Endodermal cell (in vitro differentiated cells): ENCODE measurements at regions not wholly inside any gene's neighbourhood (a gene's known extent, or its start where the extent isn't known, plus 50 kb on each side); places are given as distances from the start of the nearest gene placed in this dataset.

ENCODE experiments used
- DNase-seq: peaks from one replicate; pipeline ENCODE4 v3.0.0-alpha.2; 2017
- H3K27ac ChIP-seq: 2 replicates; pipeline ENCODE4 v1.5.1; 2013; ENCODE audit warnings: mild to moderate bottlenecking, low read depth, low read length, moderate library complexity
- H3K27me3 ChIP-seq: 2 replicates; pipeline ENCODE4 v1.6.1; 2013; ENCODE audit warnings: mild to moderate bottlenecking, low read length, moderate library complexity; ENCODE audit not compliant: insufficient read depth, control insufficient read depth, poor library complexity, severe bottlenecking
- H3K36me3 ChIP-seq: 2 replicates; pipeline ENCODE4 v1.7.0; 2013; ENCODE audit warnings: mild to moderate bottlenecking, low read length, moderate library complexity; ENCODE audit not compliant: control insufficient read depth, insufficient read depth
- H3K4me1 ChIP-seq: one replicate; pipeline ENCODE4 v1.7.0; 2013; ENCODE audit warnings: low read length; ENCODE audit not compliant: control insufficient read depth, insufficient read depth
- H3K4me3 ChIP-seq: 2 replicates; pipeline ENCODE4 v1.5.1; 2013; ENCODE audit warnings: mild to moderate bottlenecking, low read length, moderate library complexity
- H3K9ac ChIP-seq: 2 replicates; pipeline ENCODE4 v1.6.1; 2013; ENCODE audit warnings: mild to moderate bottlenecking, low read length, moderate library complexity; ENCODE audit not compliant: poor library complexity, severe bottlenecking; ENCODE audit errors: extremely low read depth
- H3K9me3 ChIP-seq: 2 replicates; pipeline ENCODE4 v1.6.1; 2013; ENCODE audit warnings: mild to moderate bottlenecking, low read length, moderate library complexity; ENCODE audit not compliant: control insufficient read depth
- H3K27ac Mint-ChIP-seq: 2 replicates; pipeline ENCODE4 v1.8.0; 2020; ENCODE audit warnings: mixed read lengths
- H3K27me3 Mint-ChIP-seq: 2 replicates; pipeline ENCODE4 v1.8.0; 2021; ENCODE audit warnings: mild to moderate bottlenecking, mixed read lengths; ENCODE audit not compliant: insufficient read depth
- H3K36me3 Mint-ChIP-seq: 2 replicates; pipeline ENCODE4 v1.8.0; 2020; ENCODE audit warnings: low read depth, mixed read lengths
- H3K4me1 Mint-ChIP-seq: 2 replicates; pipeline ENCODE4 v1.8.0; 2020; ENCODE audit warnings: mixed read lengths
- H3K4me3 Mint-ChIP-seq: 2 replicates; pipeline ENCODE4 v1.8.0; 2020; ENCODE audit warnings: mild to moderate bottlenecking, moderate library complexity, mixed read lengths
- H3K9me3 Mint-ChIP-seq: 2 replicates; pipeline ENCODE4 v1.8.0; 2020; ENCODE audit warnings: mild to moderate bottlenecking, mixed read lengths
- WGBS, 2 experiments: methylation state at CpG; one replicate each; pipeline versions ENCODE4 v1.1.5 to v1.1.7; 2013; ENCODE audit warnings: missing lambda C conversion rate in 2 of 2, mixed read lengths in 1 of 2; ENCODE audit not compliant: insufficient coverage in 1 of 2, insufficient read length in 1 of 2; 5-methylcytosine and 5-hydroxymethylcytosine counted together
- TF ChIP-seq, protein P1 (sequence below): fragments of 200-600 bp; sonication (generic); conservative IDR thresholded peaks from 2 replicates; pipeline ENCODE4 v1.5.0; 2021; ENCODE audit warnings: antibody characterized with exemption, mild to moderate bottlenecking

DNA sequence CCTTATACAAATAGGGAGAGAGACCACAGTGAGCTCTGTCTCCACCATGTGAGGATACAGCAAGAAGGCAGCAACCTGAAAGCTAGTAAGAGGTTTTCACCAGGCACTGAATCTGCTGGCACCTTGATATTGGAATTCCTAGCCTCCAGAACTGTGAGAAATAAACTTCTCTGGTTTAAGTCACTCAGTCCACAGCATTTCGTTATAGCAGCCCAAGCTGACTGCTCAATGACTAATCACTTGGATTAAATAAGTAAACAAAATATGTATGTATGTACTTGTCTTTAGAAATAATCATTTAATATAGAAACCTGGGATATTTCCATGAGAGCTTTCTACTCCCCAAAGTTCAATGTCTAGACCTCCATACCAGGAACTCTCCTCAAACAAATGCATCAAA, 162.0 kb downstream of the IMPG2 start:
- Mint-ChIP-seq H3K4me1 (peaks cover 4% of the 10 kb centered on the region), H3K36me3 (no peaks in the 10 kb centered on the region), H3K9me3 (no peaks in the 10 kb centered on the region), H3K27ac (no peak overlapping the region), H3K4me3 (no peak overlapping the region), H3K27me3 (peaks cover 4% of the 10 kb centered on the region)
- DNase-seq, result no peak
- Histone ChIP-seq H3K27me3 (no peaks in the 10 kb centered on the region), H3K9ac (no peak overlapping the region), H3K27ac (no peak overlapping the region), H3K36me3 (no peaks in the 10 kb centered on the region), H3K4me3 (no peak overlapping the region), H3K9me3 (no peaks in the 10 kb centered on the region), H3K4me1 (peaks cover 2% of the 10 kb centered on the region)
- TF ChIP-seq, protein P1, sequence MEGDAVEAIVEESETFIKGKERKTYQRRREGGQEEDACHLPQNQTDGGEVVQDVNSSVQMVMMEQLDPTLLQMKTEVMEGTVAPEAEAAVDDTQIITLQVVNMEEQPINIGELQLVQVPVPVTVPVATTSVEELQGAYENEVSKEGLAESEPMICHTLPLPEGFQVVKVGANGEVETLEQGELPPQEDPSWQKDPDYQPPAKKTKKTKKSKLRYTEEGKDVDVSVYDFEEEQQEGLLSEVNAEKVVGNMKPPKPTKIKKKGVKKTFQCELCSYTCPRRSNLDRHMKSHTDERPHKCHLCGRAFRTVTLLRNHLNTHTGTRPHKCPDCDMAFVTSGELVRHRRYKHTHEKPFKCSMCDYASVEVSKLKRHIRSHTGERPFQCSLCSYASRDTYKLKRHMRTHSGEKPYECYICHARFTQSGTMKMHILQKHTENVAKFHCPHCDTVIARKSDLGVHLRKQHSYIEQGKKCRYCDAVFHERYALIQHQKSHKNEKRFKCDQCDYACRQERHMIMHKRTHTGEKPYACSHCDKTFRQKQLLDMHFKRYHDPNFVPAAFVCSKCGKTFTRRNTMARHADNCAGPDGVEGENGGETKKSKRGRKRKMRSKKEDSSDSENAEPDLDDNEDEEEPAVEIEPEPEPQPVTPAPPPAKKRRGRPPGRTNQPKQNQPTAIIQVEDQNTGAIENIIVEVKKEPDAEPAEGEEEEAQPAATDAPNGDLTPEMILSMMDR, result no peak
- 73% methylated on average over 1 of the region's 1 CpG; no CpG with 5 or more reads in 1 of the 2 experiments for WGBS, 2 experiments

GRCh38 chr3:101156787-101157345, 163.5 kb downstream of the IMPG2 start:
- no peak overlapping the region for H3K4me3 Mint-ChIP-seq
- H3K9me3 ChIP-seq, result no peaks in the 10 kb centered on the region
- no peaks in the 10 kb centered on the region for H3K36me3 Mint-ChIP-seq
- WGBS, 2 experiments, result 100% methylated on average over 1 of the region's 1 CpG; no CpG with 5 or more reads in 1 of the 2 experiments
- H3K4me1 Mint-ChIP-seq, result peaks cover 4% of the 10 kb centered on the region
- no peak overlapping the region for H3K27ac ChIP-seq
- no peaks in the 10 kb centered on the region for H3K27me3 ChIP-seq
- H3K27ac Mint-ChIP-seq, result no peak overlapping the region
- TF ChIP-seq, protein P1, result no peak
- no peak for DNase-seq
- H3K9me3 Mint-ChIP-seq, result no peaks in the 10 kb centered on the region
- H3K27me3 Mint-ChIP-seq, result peaks cover 2% of the 10 kb centered on the region
- H3K4me1 ChIP-seq, result peaks cover 2% of the 10 kb centered on the region
- H3K36me3 ChIP-seq, result no peaks in the 10 kb centered on the region
- no peak overlapping the region for H3K9ac ChIP-seq
- no peak overlapping the region for H3K4me3 ChIP-seq

- Mint-ChIP-seq H3K36me3 (no peaks in the 10 kb centered on the region), H3K4me1 (peaks cover 4% of the 10 kb centered on the region), H3K27ac (no peak overlapping the region), H3K27me3 (peaks cover 2% of the 10 kb centered on the region), H3K9me3 (no peaks in the 10 kb centered on the region), H3K4me3 (no peak overlapping the region)
- peaks cover 2% of the 10 kb centered on the region for H3K4me1 ChIP-seq
- DNase-seq, result no peak
- no peak overlapping the region for H3K9ac ChIP-seq
- no peak overlapping the region for H3K27ac ChIP-seq
- no peaks in the 10 kb centered on the region for H3K36me3 ChIP-seq
- H3K4me3 ChIP-seq, result no peak overlapping the region
- H3K27me3 ChIP-seq, result no peaks in the 10 kb centered on the region
- H3K9me3 ChIP-seq, result no peaks in the 10 kb centered on the region
- TF ChIP-seq, protein P1, result no peak
These were observed 162.6 kb upstream of the ABI3BP start for GRCh38 chr3:101155825-101156224.
